T-helper 17 cell (primary cell): ENCODE measurements at regions not wholly inside any gene's neighbourhood (a gene's known extent, or its start where the extent isn't known, plus 50 kb on each side); places are given as distances from the start of the nearest gene placed in this dataset.
"Not testable (repeated sequence)": the region's sequence is repeated elsewhere in the genome, so short reads cannot be mapped to it uniquely, and the experiment has no call there.

Experiments
- ATAC-seq: fragments of 150-1000 bp; cut with Tn5 transposase; 2 replicates; pipeline ENCODE4 v1.10.0; 2021; ENCODE audit warnings: mild to moderate bottlenecking, moderate library complexity
- DNase-seq, 3 donors: peaks; one replicate each; pipeline versions ENCODE4 v3.0.0 to v3.0.0-alpha.2; 2020 to 2021
- H3K9me3 ChIP-seq: one replicate; pipeline ENCODE4 v1.7.0; 2013; ENCODE audit warnings: low read length, mild to moderate bottlenecking; ENCODE audit not compliant: control insufficient read depth, poor library complexity, severe bottlenecking
- H3K27ac Mint-ChIP-seq: one replicate; pipeline ENCODE4 v1.8.0; 2022; ENCODE audit warnings: mild to moderate bottlenecking, moderate library complexity, mixed read lengths
- H3K27me3 Mint-ChIP-seq: one replicate; pipeline ENCODE4 v1.8.0; 2022; ENCODE audit warnings: mixed read lengths
- H3K36me3 Mint-ChIP-seq: one replicate; pipeline ENCODE4 v1.8.0; 2022; ENCODE audit warnings: low read depth, mixed read lengths
- H3K4me1 Mint-ChIP-seq: one replicate; pipeline ENCODE4 v1.8.0; 2022; ENCODE audit warnings: mild to moderate bottlenecking, mixed read lengths
- H3K4me3 Mint-ChIP-seq: one replicate; pipeline ENCODE4 v1.8.0; 2022; ENCODE audit warnings: mild to moderate bottlenecking, moderate library complexity, mixed read lengths

DNA sequence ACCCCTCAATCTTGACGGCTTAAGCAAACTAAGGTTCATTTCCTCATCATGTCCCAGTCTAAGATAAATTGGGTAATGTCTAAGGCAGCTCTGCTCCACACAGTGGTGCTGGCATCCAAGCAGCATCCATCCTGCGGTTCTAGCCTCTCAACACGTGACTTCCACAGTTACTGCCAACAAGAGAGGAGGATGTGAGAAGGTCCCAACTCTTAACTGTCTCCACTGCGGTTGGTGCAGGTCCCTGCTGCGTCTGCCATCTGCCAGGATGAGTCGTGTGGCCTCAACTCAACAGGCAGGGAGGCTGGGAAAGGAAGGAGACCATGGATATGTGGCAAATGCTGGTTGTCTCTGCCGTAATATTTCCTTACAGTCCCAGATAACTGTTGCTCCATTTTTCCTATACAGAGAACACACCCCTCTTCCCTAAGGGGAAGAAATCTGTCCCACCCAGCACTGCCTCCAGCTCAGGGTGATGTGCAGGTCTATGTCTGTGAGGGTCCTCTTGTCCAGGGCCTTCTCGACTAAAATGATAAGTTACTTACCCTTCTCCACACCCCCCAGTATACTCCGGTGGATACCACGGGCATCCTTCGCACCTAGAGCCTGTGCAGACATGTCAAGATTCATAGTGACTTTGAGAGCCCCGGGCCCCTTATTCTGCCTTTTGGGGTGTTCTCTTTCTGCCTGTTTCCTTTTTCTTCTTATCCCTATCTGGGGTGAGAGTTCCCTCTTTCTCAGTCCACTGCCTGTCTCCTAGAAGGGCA, 64.7 kb downstream of the KCNJ18 start:
- no peaks in the 10 kb centered on the region for H3K4me1 Mint-ChIP-seq
- no peaks in the 10 kb centered on the region for H3K9me3 ChIP-seq
- DNase-seq, result no peak
- H3K36me3 Mint-ChIP-seq, result no peaks in the 10 kb centered on the region
- H3K27me3 Mint-ChIP-seq, result no peaks in the 10 kb centered on the region
- no peak overlapping the region for H3K4me3 Mint-ChIP-seq
- no peak overlapping the region for H3K27ac Mint-ChIP-seq
- no peak for ATAC-seq

DNA sequence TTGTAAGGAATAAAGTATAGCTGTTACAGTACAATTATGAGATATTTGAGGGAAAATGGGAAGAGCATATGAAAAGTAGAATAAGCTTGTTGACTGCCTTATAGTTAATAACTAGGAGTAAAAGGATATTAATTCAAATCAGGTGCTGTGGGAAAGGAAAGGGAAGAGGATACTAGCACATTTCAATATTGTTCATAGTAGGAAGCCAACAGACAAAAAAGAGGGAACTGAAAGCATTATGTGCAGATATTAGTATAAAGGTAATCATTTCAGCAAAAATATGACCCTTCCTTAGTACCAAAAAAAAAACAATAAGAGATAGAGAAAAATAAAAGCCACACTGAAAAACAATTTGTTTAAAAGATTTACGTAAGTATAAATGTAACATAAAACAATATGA, 67.3 kb downstream of the KCNJ18 start:
- not testable (repeated sequence) for H3K27ac Mint-ChIP-seq, H3K4me3 Mint-ChIP-seq, DNase-seq, H3K36me3 Mint-ChIP-seq, H3K4me1 Mint-ChIP-seq, H3K9me3 ChIP-seq, H3K27me3 Mint-ChIP-seq, ATAC-seq

DNA sequence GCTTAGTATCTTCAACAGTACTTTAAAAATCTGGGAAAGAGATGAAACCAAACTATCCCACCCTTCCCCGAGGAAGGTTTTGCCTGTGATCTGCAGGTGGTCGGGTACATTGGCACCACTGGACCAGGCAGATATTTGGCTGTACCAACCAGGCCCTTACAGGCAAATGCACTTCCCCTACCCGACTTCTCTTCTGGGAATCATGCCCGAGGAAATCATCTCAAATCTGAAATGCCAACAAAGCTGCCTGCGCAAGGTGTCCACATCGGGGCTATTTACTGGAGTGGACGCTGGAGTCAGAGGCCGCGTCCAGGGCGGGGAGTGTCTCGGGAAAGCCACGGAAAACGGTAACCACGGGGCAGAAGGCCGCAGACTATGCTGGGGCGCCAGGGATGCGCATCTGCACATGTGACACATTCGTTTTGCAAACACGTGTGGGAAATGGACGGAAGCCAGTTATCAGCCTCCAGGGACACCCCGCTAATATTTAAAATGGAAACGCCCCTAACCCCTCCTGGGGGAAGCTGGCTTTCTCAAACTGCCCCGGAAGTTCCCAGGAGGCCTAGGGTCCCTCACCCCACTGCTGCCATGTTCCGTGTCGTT, 71.5 kb downstream of the KCNJ18 start:
- ATAC-seq, result not testable (repeated sequence)

DNA sequence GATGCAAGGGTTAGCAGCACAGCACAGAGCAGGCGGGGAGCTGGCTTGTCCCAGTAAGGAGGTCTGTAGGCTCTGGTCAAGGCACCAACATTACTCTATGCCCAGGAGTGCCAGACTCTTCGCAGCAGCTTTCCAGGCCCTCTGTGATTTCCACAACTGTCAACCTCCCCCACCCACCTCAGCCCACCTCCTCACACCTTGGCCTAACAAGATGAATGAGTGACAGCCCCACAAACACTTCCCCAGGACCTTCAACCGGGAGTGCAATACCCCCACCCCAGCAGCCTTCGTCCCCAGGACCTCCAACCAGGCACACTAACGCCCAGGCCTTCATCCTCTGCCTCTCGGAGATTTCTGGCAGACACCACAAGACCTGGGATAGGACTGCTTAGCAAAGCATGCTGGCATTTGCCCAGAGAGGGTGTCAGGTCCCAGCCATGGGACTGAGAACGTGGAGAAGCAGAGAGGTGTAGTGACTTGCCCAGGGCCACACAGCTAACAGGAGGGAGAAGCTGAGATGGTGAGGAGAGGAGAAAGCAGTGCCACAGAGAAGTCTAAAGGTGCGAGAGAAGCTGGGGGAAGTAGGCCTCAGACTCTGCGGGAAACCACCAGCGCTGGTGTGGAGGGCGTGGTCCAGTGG, 73.4 kb downstream of the KCNJ18 start:
- H3K27me3 Mint-ChIP-seq, H3K27ac Mint-ChIP-seq, H3K4me3 Mint-ChIP-seq, ATAC-seq, H3K4me1 Mint-ChIP-seq, H3K9me3 ChIP-seq, H3K36me3 Mint-ChIP-seq, DNase-seq: not testable (repeated sequence)

More for the DNA sequence above, 71.5 kb downstream of the KCNJ18 start:
- not testable (repeated sequence) for H3K4me3 Mint-ChIP-seq, H3K9me3 ChIP-seq, H3K27me3 Mint-ChIP-seq, H3K27ac Mint-ChIP-seq, H3K36me3 Mint-ChIP-seq, DNase-seq, H3K4me1 Mint-ChIP-seq

DNA sequence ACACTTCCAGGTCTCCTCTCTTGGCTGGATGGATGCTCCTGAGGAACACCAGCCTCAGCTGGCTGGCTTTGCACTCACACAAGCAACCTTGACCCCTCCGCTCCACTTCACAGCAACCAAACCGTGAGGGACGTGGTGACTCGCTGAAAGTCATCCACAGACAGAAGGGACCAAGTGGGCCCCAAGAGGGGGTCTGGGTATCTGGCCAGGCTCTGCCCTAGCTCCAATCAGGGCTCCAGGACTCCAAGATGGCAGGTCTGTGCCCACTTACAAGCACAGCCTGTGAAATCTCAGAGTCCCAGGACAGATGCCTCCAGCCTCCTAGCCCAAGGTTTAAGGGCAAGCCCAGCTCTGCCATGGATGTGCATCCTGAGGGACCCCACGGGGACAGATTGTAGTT, 74.2 kb downstream of the KCNJ18 start:
- not testable (repeated sequence) for ATAC-seq, H3K4me1 Mint-ChIP-seq, H3K27me3 Mint-ChIP-seq, H3K9me3 ChIP-seq, H3K27ac Mint-ChIP-seq, H3K36me3 Mint-ChIP-seq, H3K4me3 Mint-ChIP-seq, DNase-seq

DNA sequence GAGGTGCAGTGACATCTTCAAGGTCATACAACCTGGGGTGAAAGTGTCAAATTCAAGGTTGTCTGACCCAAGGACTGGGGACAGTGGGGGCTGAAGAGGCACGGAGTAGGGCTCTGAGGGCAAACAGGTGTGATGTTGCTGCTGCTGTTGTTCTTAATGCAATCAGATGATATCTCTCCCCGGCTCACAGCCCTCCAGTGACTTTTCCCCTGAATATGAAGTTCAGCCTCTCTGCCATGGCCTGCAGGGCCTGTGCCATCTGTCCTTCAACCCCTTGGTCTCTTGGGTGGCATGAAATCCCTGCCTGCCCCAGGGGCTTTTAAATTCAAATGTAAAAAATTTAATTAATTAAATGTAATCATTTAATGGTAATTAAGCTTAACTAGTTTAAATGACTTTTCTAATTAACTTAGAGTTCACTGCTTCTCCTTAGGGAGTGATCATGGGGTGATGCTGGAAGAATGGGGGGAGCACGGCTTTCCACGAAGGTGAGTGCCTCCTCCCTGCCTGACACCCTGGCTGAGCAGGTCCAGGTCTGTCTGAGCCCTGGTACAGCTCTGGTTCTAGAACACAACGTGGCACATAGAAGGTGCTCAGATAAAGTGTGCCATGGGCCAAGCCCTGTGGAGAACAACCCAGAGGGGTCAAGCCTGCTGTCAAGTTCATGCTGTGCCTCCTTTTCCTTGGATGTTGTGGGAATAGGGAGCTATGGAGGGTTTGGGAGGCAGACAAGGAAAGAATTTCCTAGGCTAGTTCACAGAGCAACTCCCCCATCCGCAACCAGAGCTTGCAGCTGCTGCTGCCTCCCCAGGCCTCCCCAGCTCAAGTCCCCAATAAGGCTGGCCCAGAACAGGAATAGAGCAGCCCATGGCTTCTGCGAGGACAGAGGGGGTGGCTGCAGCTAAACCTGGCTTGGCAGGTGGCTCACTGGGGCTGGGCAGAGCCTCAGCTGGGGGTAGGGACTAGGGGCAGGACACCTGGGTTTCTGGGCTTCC, 75.1 kb downstream of the KCNJ18 start:
- H3K27ac Mint-ChIP-seq, H3K27me3 Mint-ChIP-seq, ATAC-seq, DNase-seq, H3K36me3 Mint-ChIP-seq, H3K9me3 ChIP-seq, H3K4me3 Mint-ChIP-seq, H3K4me1 Mint-ChIP-seq: not testable (repeated sequence)

DNA sequence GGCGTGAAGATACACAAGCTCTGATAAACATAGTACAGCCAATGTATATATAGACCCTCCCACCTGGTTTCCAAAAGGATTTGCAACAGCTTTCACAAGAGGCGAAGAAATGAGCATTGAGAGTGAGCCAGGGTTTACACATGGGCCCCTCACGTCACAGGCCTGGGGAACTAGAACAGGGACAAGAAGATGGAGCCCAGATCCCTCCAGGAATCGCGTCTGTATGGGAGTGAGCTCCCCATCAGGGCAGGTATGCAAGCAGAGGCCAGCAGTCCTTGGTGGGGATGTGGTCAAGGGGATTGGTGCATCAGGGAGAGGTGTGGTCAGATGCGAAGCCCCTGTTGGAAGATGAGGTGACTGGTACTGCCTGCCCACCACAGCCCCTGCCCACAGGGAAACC, 75.9 kb downstream of the KCNJ18 start:
- not testable (repeated sequence) for H3K27ac Mint-ChIP-seq, DNase-seq, H3K4me1 Mint-ChIP-seq, H3K9me3 ChIP-seq, H3K4me3 Mint-ChIP-seq, H3K27me3 Mint-ChIP-seq, ATAC-seq, H3K36me3 Mint-ChIP-seq

DNA sequence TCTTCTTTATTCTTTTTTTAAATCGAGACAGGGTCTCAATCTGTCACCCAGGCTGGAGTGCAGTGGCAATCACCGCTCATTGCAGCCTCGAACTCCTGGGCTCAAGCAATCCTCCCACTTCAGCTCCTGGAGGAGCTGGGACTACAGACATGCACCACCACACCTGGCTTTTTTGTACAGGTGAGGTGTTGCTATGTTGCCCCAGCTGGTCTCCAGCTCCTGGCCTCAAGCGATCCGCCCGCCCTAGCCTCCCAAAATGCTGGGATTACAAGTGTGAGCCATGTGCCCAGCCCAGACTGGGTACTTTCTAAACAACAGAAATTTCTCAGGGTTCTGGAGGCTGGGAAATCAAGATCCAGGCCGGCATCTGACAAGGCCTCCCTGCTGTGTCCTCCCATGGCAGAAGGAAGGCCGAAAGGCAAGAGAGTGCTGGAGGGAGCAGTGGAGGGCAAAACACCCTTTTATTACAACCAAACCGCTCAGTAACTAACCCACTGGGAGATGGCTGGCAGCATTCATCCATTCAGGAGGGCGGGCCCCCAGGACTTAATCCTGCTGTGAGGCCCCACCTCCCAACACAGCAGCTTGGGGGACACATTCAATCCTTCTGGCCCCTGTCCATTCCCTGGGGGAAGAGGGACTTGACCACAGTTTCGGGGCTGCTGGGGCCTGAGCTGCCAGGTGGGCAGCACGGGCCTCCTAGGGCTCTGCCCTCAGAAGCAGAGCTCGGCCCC, 76.6 kb downstream of the KCNJ18 start:
- not testable (repeated sequence) for ATAC-seq, H3K9me3 ChIP-seq, DNase-seq, H3K4me3 Mint-ChIP-seq, H3K27ac Mint-ChIP-seq, H3K27me3 Mint-ChIP-seq, H3K4me1 Mint-ChIP-seq, H3K36me3 Mint-ChIP-seq

DNA sequence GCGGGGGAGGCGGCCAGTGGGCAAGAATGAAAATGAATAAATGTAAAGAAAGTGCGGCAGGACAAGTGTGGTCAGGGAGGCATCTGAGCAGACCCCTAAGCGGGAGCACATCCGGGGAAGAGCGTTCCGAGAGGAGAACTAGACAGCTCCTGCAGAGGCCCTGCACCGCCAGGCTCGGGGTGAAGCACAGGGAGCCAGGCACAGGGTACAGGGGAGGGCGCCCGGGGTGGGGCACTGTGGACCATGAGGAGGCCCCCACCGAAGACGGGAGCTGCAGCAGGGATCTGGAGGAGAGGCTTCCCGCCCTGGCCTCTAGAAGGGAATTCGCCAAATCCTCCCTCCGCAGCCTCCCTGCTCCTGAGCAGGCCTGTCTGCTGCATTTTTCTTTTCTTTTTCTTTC, 77.5 kb downstream of the KCNJ18 start:
- not testable (repeated sequence) for DNase-seq, H3K4me3 Mint-ChIP-seq

DNA sequence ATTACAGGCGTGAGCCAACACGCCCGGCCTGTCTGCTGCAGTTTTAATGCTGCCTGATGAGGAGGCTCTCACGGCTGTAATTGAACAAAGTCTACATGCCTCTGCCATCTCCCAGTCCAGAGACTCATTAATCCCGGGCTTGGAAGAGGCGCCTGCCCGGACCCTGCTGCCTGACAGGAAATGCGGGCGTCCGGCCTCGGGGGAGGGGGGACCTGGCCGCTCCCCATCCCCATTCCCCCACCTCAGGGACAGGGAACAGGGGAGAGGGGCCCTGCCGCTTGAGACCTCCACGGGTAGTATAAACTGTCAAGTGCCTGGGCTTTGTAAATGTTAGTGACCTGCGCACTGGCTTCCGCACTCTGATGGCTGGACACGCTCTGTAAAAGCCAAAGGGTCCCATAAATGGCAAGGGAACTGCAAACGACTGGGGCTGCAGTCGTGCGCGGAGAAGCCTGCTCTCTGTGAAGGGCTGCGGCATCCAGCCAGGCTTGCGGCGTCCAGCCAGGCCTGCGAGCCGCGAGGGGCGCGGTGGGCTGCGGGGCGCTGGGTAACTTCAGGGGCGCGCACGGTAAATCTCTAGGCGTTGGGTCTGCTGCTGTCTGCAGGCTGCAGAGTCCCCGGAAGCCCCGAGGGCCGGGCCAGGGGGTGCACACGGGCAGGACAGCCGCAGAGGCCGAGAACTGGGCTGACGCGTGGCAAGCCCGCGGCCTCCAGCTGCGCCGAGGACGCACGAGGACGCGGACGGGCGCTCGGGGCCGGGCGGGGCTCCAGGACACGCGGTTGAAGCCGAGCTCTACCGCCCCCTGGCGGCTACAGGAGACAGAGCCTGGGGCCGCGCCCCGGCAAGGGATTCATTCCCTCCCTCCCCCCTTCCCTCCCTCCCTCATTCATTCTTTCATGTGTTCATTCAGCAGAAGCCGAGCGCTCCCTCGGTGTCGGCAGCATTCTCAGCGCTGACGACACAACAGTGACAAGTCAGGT, 78.4 kb downstream of the KCNJ18 start:
- DNase-seq, H3K36me3 Mint-ChIP-seq, H3K27ac Mint-ChIP-seq, H3K27me3 Mint-ChIP-seq, H3K9me3 ChIP-seq, H3K4me3 Mint-ChIP-seq, H3K4me1 Mint-ChIP-seq: not testable (repeated sequence)
- peak; percentile 95 for ATAC-seq

More for the DNA sequence above, 77.5 kb downstream of the KCNJ18 start:
- H3K27ac Mint-ChIP-seq, H3K27me3 Mint-ChIP-seq, H3K36me3 Mint-ChIP-seq, ATAC-seq, H3K4me1 Mint-ChIP-seq, H3K9me3 ChIP-seq: not testable (repeated sequence)

DNA sequence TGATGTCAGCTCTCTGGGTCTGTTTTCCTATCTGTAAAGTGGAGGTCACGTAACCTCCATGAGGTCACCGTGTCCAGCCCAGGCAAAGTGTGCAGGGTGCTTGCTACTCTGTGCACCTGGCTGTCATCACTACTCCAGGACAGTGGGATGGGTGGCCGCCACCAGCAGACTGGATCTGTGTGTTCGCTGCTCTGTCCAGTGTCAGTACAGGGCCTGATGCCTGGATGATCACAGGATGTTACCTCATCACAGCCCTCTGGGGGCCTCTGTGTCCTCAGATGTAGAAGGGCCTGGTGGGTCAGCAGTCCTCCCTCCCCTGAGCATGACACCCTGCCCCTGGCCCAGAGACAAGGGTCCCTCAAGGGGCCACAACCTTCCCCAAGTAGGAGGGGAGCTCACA, 80.0 kb downstream of the KCNJ18 start:
- DNase-seq, result no peak
- Mint-ChIP-seq H3K36me3 (peaks cover 2% of the 10 kb centered on the region), H3K4me3 (no peak overlapping the region), H3K27ac (no peak overlapping the region), H3K4me1 (no peaks in the 10 kb centered on the region), H3K27me3 (no peaks in the 10 kb centered on the region)
- no peaks in the 10 kb centered on the region for H3K9me3 ChIP-seq
- no peak for ATAC-seq
